Common myeloid progenitor, CD34-positive (primary cell): ENCODE measurements at regions not wholly inside any gene's neighbourhood (a gene's known extent, or its start where the extent isn't known, plus 50 kb on each side); places are given as distances from the start of the nearest gene placed in this dataset.

ENCODE experiments used
- CTCF ChIA-PET: fragments of 350-600 bp; sonication (Branson Sonifier 250); formaldehyde crosslinking; loops from one replicate; lab custom pipeline; 2021; ENCODE audit warnings: antibody characterized with exemption; lab: Charles Lee
- POLR2A ChIA-PET: fragments of 350-600 bp; sonication (Branson Sonifier 250); formaldehyde crosslinking; loops from one replicate; lab custom pipeline; 2021; ENCODE audit warnings: antibody characterized with exemption; lab: Charles Lee
- DNase-seq, 3 donors: peaks; one replicate each; pipeline versions ENCODE4 v3.0.0 to v3.0.0-alpha.2; 2013
- H3K27ac ChIP-seq, 2 experiments: 1 replicate in 1 of 2; 2 replicates in 1 of 2; pipeline ENCODE4 v1.7.0; 2013; ENCODE audit warnings: inconsistent platforms in 2 of 2, low read length in 2 of 2, mild to moderate bottlenecking in 2 of 2, low read depth in 1 of 2, moderate library complexity in 1 of 2; ENCODE audit not compliant: severe bottlenecking in 2 of 2, insufficient read depth in 1 of 2, poor library complexity in 1 of 2
- H3K27me3 ChIP-seq, 5 experiments: replicated peaks in 2 of 5; 1 replicate in 3 of 5; 2 replicates in 2 of 5; pipeline versions ENCODE4 v1.6.1 to v1.7.0; 2013; ENCODE audit warnings: low read length in 4 of 5, mild to moderate bottlenecking in 2 of 5, moderate library complexity in 2 of 5, inconsistent platforms in 1 of 5; ENCODE audit not compliant: insufficient read depth in 5 of 5, control insufficient read depth in 4 of 5
- H3K36me3 ChIP-seq, 4 experiments: 1 replicate in 2 of 4; 2 replicates in 2 of 4; pipeline versions ENCODE4 v1.6.1 to v1.7.0; 2013; ENCODE audit warnings: low read length in 3 of 4, control low read depth in 1 of 4, mild to moderate bottlenecking in 1 of 4; ENCODE audit not compliant: control insufficient read depth in 4 of 4, insufficient read depth in 4 of 4
- H3K4me1 ChIP-seq, 4 experiments: 1 replicate in 3 of 4; 2 replicates in 1 of 4; pipeline versions ENCODE4 v1.6.1 to v1.7.1; 2013; ENCODE audit warnings: low read length in 3 of 4, mild to moderate bottlenecking in 3 of 4, control low read depth in 1 of 4, inconsistent platforms in 1 of 4, moderate library complexity in 1 of 4; ENCODE audit not compliant: control insufficient read depth in 4 of 4, insufficient read depth in 4 of 4; ENCODE audit errors: control extremely low read depth in 1 of 4
- H3K4me3 ChIP-seq, 7 experiments: 1 replicate in 4 of 7; 2 replicates in 3 of 7; pipeline versions ENCODE4 v1.5.1 to v1.7.0; 2013; ENCODE audit warnings: mild to moderate bottlenecking in 7 of 7, low read length in 6 of 7, moderate library complexity in 6 of 7, inconsistent platforms in 2 of 7, low read depth in 2 of 7, control low read depth in 1 of 7; ENCODE audit not compliant: insufficient read depth in 4 of 7, control insufficient read depth in 1 of 7; ENCODE audit errors: extremely low read depth in 1 of 7
- H3K9me3 ChIP-seq, 5 experiments: 1 replicate in 4 of 5; 2 replicates in 1 of 5; pipeline versions ENCODE4 v1.6.1 to v1.7.1; 2013; ENCODE audit warnings: low read length in 4 of 5, mild to moderate bottlenecking in 2 of 5, inconsistent platforms in 1 of 5, low read depth in 1 of 5, moderate library complexity in 1 of 5; ENCODE audit not compliant: control insufficient read depth in 4 of 5, insufficient read depth in 2 of 5; ENCODE audit errors: control extremely low read depth in 1 of 5
- WGBS: methylation state at CpG from one replicate; pipeline ENCODE4 v1.1.5; 2013; ENCODE audit not compliant: insufficient coverage; 5-methylcytosine and 5-hydroxymethylcytosine counted together

DNA sequence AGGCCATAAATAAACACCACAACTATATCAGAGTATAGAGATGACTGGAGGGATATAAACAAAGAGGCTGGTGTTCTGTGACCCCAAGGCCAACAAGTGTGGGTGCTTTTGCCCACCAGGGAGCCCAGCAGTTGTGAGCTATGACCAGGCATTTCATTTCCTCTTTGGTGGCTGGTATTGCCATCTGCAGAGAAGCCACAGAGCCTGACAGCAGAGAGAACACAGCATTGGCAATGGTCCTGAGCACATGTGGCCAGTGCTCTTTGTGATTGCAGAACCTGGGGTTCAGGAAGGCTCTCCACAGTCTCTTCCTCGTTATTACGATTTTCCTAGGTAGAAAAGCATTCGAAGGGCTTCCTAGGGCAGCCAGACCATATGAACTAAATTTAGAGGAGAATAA lies 112.3 kb downstream of the TM2D1 start:
- H3K9me3 ChIP-seq: no peaks in the 10 kb centered on the region
- peaks cover 0 to 15% (median 11%) of the 10 kb centered on the region in 4 experiments for H3K4me1 ChIP-seq
- H3K27me3 ChIP-seq: no peaks in the 10 kb centered on the region
- ChIA-PET CTCF (interaction anchor here (0.9 to 1.4 kb wide), 2 partner anchors 24 to 31 kb away, joined by 3 read pairs; no protein-coding TSS in a partner anchor), POLR2A (no interaction called here)
- 10% methylated on average over 2 of the region's 3 CpGs for WGBS
- H3K36me3 ChIP-seq: no peaks in the 10 kb centered on the region
- DNase-seq: peak in 2 of 3 donors; percentile 76 to 85
- H3K27ac ChIP-seq: no peak overlapping the region
- no peak overlapping the region for H3K4me3 ChIP-seq

- no peaks in the 10 kb centered on the region for H3K36me3 ChIP-seq
- CTCF ChIA-PET: no interaction called here
- no peak for DNase-seq
- WGBS: 97% methylated on average over 3 of the region's 3 CpGs
- H3K4me3 ChIP-seq: no peak overlapping the region
- no peaks in the 10 kb centered on the region for H3K9me3 ChIP-seq
- no peak overlapping the region for H3K27ac ChIP-seq
- POLR2A ChIA-PET: interaction anchor here (0.8 kb wide), 1 partner anchor 15 kb away, joined by 4 read pairs; no protein-coding TSS in a partner anchor
- peaks cover 0 to 35% (median 16%) of the 10 kb centered on the region in 4 experiments for H3K4me1 ChIP-seq
- no peaks in the 10 kb centered on the region for H3K27me3 ChIP-seq
Observed at GRCh38 chr1:61609040-61609439, 115.9 kb downstream of the TM2D1 start.

GRCh38 chr1:61607448-61607847 lies 117.5 kb downstream of the TM2D1 start:
- Histone ChIP-seq H3K27ac (no peak overlapping the region), H3K4me3 (no peak overlapping the region), H3K27me3 (no peaks in the 10 kb centered on the region), H3K9me3 (no peaks in the 10 kb centered on the region), H3K4me1 (peaks cover 0 to 30% (median 11%) of the 10 kb centered on the region in 4 experiments), H3K36me3 (no peaks in the 10 kb centered on the region)
- WGBS: 100% methylated on average over 5 of the region's 7 CpGs
- no peak for DNase-seq
- CTCF ChIA-PET: interaction anchor here (0.8 to 1.4 kb wide), 2 partner anchors 12 to 18 kb away, joined by 3 to 4 read pairs; no protein-coding TSS in a partner anchor
- POLR2A ChIA-PET: no interaction called here

DNA sequence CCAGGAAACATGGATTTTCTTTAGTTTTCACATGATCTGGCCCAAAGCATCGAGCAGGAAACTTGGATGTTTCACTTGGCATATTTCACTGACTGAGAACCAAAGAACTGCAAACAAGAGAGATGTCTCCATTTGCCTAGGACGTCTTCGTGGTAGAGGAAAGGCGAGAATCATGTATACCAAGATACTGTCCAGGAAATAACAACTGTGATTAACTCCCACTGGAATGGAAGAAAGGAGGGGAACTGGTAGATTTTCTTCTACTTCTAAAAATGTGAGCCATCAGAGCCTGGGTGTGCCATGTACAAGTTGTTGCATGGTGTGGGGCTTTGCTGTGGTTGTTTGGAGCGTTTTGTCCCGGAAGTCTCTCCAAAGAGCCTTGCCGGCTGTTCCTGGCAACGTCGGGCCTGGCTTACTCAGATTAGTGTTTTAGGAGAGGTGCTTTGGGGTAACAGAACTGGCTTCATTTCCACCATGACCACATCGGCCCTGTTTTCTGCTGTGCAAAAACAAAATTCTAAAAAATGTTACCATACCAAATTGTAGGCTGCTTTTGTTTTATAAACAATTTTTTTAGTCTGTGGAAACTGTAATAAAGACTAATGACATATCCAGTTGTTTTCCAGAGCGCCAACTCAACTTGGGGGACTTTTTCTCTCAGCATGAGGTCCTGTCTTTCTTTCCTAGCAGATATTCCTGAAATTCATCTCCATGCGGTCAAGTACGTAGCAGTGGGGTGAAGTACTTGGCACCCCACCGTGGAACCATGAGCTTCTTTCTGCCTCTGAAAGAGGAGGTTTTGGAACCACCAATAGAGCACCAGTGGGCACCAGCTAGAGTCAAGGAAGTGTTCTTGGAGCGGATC lies 118.3 kb downstream of the TM2D1 start:
- peaks cover 0 to 22% (median 6%) of the 10 kb centered on the region in 4 experiments for H3K4me1 ChIP-seq
- WGBS: 58% methylated on average over 11 of the region's 15 CpGs
- ChIA-PET CTCF (interaction anchor here (0.8 kb wide), 1 partner anchor 18 kb away, joined by 3 read pairs; no protein-coding TSS in a partner anchor), POLR2A (no interaction called here)
- no peaks in the 10 kb centered on the region for H3K27me3 ChIP-seq
- H3K9me3 ChIP-seq: no peaks in the 10 kb centered on the region
- H3K4me3 ChIP-seq: peak overlapping the region in 2 of 7 experiments; percentile 16 to 20
- H3K27ac ChIP-seq: peak overlapping the region in 1 of 2 experiments; percentile 2
- peak in 2 of 3 donors; percentile 51 to 81 for DNase-seq
- H3K36me3 ChIP-seq: no peaks in the 10 kb centered on the region

GRCh38 chr1:61605607-61606321 lies 119.2 kb downstream of the TM2D1 start:
- H3K27me3 ChIP-seq: no peaks in the 10 kb centered on the region
- 13% methylated on average over 2 of the region's 4 CpGs for WGBS
- H3K4me1 ChIP-seq: peaks cover 0 to 21% (median 5%) of the 10 kb centered on the region in 4 experiments
- H3K9me3 ChIP-seq: no peaks in the 10 kb centered on the region
- POLR2A ChIA-PET: no interaction called here
- DNase-seq: peak in 2 of 3 donors; percentile 40 to 65
- CTCF ChIA-PET: no interaction called here
- no peaks in the 10 kb centered on the region for H3K36me3 ChIP-seq
- peak overlapping the region in 1 of 2 experiments; percentile 2 for H3K27ac ChIP-seq
- peak overlapping the region in 2 of 7 experiments; percentile 16 to 20 for H3K4me3 ChIP-seq

- Histone ChIP-seq H3K9me3 (no peaks in the 10 kb centered on the region), H3K36me3 (no peaks in the 10 kb centered on the region), H3K4me1 (peaks cover 0 to 21% (median 5%) of the 10 kb centered on the region in 4 experiments), H3K4me3 (no peak overlapping the region), H3K27me3 (no peaks in the 10 kb centered on the region), H3K27ac (no peak overlapping the region)
- no peak for DNase-seq
- no CpG with 5 or more reads among the region's 1 CpG for WGBS
- ChIA-PET CTCF (interaction anchor here (0.9 kb wide), 1 partner anchor 11 kb away, joined by 3 read pairs; no protein-coding TSS in a partner anchor), POLR2A (no interaction called here)
Observed at GRCh38 chr1:61604684-61605083, 120.3 kb downstream of the TM2D1 start.
